ENCODE measurements at regions not wholly inside any gene's neighbourhood (a gene's known extent, or its start where the extent isn't known, plus 50 kb on each side); places are given as distances from the start of the nearest gene placed in this dataset.

DNA sequence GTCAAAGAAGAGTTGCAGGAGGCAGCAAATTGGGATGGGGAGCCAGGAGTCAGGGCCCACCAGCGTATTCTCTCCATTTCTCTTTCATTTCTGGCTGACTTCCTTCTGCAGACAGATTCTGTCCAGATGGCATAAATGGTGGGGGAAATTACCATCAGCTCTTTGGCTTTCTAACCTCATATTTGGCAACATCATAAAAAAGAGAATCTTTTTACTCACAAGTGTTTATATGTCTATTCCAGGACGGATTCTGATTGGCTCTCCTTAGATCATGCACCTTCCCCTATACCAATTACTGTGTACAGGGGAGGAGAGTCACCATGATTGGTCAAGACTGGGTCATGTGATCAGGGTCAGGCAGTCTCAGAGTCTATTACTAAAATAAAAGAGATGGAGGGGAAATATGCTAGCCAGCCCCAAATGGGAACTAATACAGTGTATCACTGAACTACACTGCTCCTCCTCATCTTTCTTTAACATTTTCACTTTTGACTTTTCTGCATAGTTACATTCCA is 537.1 kb upstream of the EEF2KMT start:
- TF ChIP-seq, protein P1, sequence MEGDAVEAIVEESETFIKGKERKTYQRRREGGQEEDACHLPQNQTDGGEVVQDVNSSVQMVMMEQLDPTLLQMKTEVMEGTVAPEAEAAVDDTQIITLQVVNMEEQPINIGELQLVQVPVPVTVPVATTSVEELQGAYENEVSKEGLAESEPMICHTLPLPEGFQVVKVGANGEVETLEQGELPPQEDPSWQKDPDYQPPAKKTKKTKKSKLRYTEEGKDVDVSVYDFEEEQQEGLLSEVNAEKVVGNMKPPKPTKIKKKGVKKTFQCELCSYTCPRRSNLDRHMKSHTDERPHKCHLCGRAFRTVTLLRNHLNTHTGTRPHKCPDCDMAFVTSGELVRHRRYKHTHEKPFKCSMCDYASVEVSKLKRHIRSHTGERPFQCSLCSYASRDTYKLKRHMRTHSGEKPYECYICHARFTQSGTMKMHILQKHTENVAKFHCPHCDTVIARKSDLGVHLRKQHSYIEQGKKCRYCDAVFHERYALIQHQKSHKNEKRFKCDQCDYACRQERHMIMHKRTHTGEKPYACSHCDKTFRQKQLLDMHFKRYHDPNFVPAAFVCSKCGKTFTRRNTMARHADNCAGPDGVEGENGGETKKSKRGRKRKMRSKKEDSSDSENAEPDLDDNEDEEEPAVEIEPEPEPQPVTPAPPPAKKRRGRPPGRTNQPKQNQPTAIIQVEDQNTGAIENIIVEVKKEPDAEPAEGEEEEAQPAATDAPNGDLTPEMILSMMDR (IDR thresholded peaks at IDR 0.05) = no peak
- no peak for TF ChIP-seq POLR2A (IDR thresholded peaks at IDR 0.05)
